Heart left ventricle (tissue), 16 donors: ENCODE measurements at regions not wholly inside any gene's neighbourhood (a gene's known extent, or its start where the extent isn't known, plus 50 kb on each side); places are given as distances from the start of the nearest gene placed in this dataset.

ENCODE experiments used
- ATAC-seq, 4 donors: fragments of 200-7000 bp; cut with Tn5 transposase; one replicate each; pipeline ENCODE4 v1.9.1; 2020 to 2022; ENCODE audit warnings: moderate library complexity in 4 of 4, mild to moderate bottlenecking in 3 of 4, moderate number of reproducible peaks in 1 of 4
- DNase-seq, 5 donors: peaks; one replicate each; pipeline ENCODE4 v3.0.0-alpha.2; 2020
- H3K27ac ChIP-seq, 12 donors: fragments of 200-600 bp; sonication (generic) in 4 of 12; one replicate each; pipeline versions ENCODE4 v1.5.0 to v1.8.0; 2016 to 2022; ENCODE audit warnings: mild to moderate bottlenecking in 2 of 12
- H3K27me3 ChIP-seq, 9 donors: fragments of 200-600 bp; sonication (generic) in 2 of 9; one replicate each; pipeline versions ENCODE4 v1.5.1 to v1.8.0; 2016 to 2022; ENCODE audit warnings: mild to moderate bottlenecking in 3 of 9
- H3K36me3 ChIP-seq, 9 donors: fragments of 200-600 bp; sonication (generic) in 2 of 9; one replicate each; pipeline versions ENCODE4 v1.5.0 to v1.8.0; 2018 to 2022; ENCODE audit warnings: mild to moderate bottlenecking in 2 of 9
- H3K4me1 ChIP-seq, 12 donors: fragments of 200-600 bp; sonication (generic) in 4 of 12; one replicate each; pipeline versions ENCODE4 v1.5.0 to v1.8.0; 2016 to 2022; ENCODE audit warnings: mild to moderate bottlenecking in 3 of 12
- H3K4me3 ChIP-seq, 12 donors: fragments of 200-600 bp; sonication (generic) in 4 of 12; one replicate each; pipeline versions ENCODE4 v1.5.0 to v1.8.0; 2017 to 2022; ENCODE audit warnings: mild to moderate bottlenecking in 9 of 12, moderate library complexity in 4 of 12
- H3K9me3 ChIP-seq, 12 donors: fragments of 200-600 bp; sonication (generic) in 4 of 12; one replicate each; pipeline versions ENCODE4 v1.5.0 to v1.8.0; 2016 to 2022; ENCODE audit warnings: mild to moderate bottlenecking in 1 of 12
- CTCF ChIP-seq, 12 donors: fragments of 200-600 bp; sonication (generic) in 4 of 12; IDR thresholded peaks; one replicate each; pipeline versions ENCODE4 v1.5.0 to v1.8.0; 2018 to 2022; ENCODE audit warnings: antibody characterized with exemption in 12 of 12, mild to moderate bottlenecking in 5 of 12
- POLR2A ChIP-seq, 2 donors: fragments of 450-650 bp; IDR thresholded peaks; one replicate each; pipeline ENCODE4 v1.6.1; 2017; ENCODE audit warnings: antibody characterized with exemption in 2 of 2, mild to moderate bottlenecking in 2 of 2, moderate library complexity in 2 of 2
- WGBS, 4 donors: extraction: QIAGEN DNeasy Blood & Tissue Kit in 2 of 4; methylation state at CpG; one replicate each; pipeline versions ENCODE4 v1.1.5 to v1.1.7; 2013 to 2018; 5-methylcytosine and 5-hydroxymethylcytosine counted together
- intact Hi-C, 10 donors: fragments of 100-400 bp; cut with DNase I; formaldehyde crosslinking; loops; one replicate each; pipeline versions ENCODE4 v1.11.1 to v1.14.2; 2022
- donor health status: ischemic (EF 13 %, LVEDD 7.1; RV severe dilation, severe dysfunction).
- donor health status: healthy with polysubstance abuse.
- donor health status: DM: no; HTN: yes; CAD: no.
- donor health status: DM: no; HTN: no; CAD: no.
- donor health status: ischemic (EF 25% LVEDD 6.9; RV normal size, moderate dysfunction).
- donor health status: ischemic (EF 25% LVEDD 5.7; RV mildly dilated, moderate dysfunction).
- donor health status: healthy.
- donor health status: DM: yes; HTN: yes; CAD: no.
- donor health status: ischemic (EF 35%, LVEDD 5.7; RV mildly dilated, moderate dysfunction).
- donor health status: nonischemic (EF 11% LVEDD 7.7; RV severe dilation, severe dysfunction).
- donor health status: DM: yes; HTN: yes; CAD: no.
- donor health status: PGD.
- donor health status: ischemic (EF 29% LVEDD 5.4; RV normal size, mild dysfunction).
- donor health status: nonischemic (EF 23%, LVEDD 6.1; RV moderate dilation, normal function).

GRCh38 chr12:3966376-3966775 is 93.2 kb upstream of the PARP11 start:
- Histone ChIP-seq H3K4me1 (peaks cover 0 to 12% (median 0%) of the 10 kb centered on the region in 12 donors), H3K36me3 (no peaks in the 10 kb centered on the region), H3K27me3 (peaks cover 0 to 4% (median 0%) of the 10 kb centered on the region in 9 donors), H3K27ac (no peak overlapping the region), H3K4me3 (no peak overlapping the region), H3K9me3 (no peaks in the 10 kb centered on the region)
- intact Hi-C loops: no loop called here
- TF ChIP-seq POLR2A (IDR thresholded peaks at IDR 0.05) (no peak), CTCF (IDR thresholded peaks at IDR 0.05) (no peak)
- no peak for DNase-seq
- ATAC-seq: no peak
- 74 to 76% (median 76%) methylated on average over 3 of the region's 3 CpGs for WGBS, 4 donors

- no peak overlapping the region for H3K27ac ChIP-seq
- no peak for DNase-seq
- no peak for ATAC-seq
- H3K4me3 ChIP-seq: no peak overlapping the region
- intact Hi-C loops: no loop called here
- H3K9me3 ChIP-seq: no peaks in the 10 kb centered on the region
- H3K36me3 ChIP-seq: no peaks in the 10 kb centered on the region
- 69 to 95% (median 79%) methylated on average over 3 of the region's 3 CpGs for WGBS, 4 donors
- H3K4me1 ChIP-seq: peaks cover 0 to 12% (median 0%) of the 10 kb centered on the region in 12 donors
- no peak for TF ChIP-seq POLR2A (IDR thresholded peaks at IDR 0.05)
- no peak for TF ChIP-seq CTCF (IDR thresholded peaks at IDR 0.05)
- peaks cover 0 to 4% (median 0%) of the 10 kb centered on the region in 9 donors for H3K27me3 ChIP-seq
These were observed 91.8 kb upstream of the PARP11 start for GRCh38 chr12:3965046-3965445.

- intact Hi-C loops: no loop called here
- TF ChIP-seq POLR2A (IDR thresholded peaks at IDR 0.05) (no peak), CTCF (IDR thresholded peaks at IDR 0.05) (peak; percentile 21 to 55 (median 36))
- H3K9me3 ChIP-seq: no peaks in the 10 kb centered on the region
- H3K36me3 ChIP-seq: no peaks in the 10 kb centered on the region
- peaks cover 0 to 4% (median 0%) of the 10 kb centered on the region in 9 donors for H3K27me3 ChIP-seq
- no peak overlapping the region for H3K27ac ChIP-seq
- WGBS, 4 donors: 41 to 49% (median 46%) methylated on average over 9 of the region's 9 CpGs
- H3K4me1 ChIP-seq: peaks cover 0 to 12% (median 0%) of the 10 kb centered on the region in 12 donors
- H3K4me3 ChIP-seq: no peak overlapping the region
- DNase-seq (no peak), ATAC-seq (peak in 2 of 4 donors; percentile 24 to 52)
These were observed 91.2 kb upstream of the PARP11 start for GRCh38 chr12:3964439-3964838.

- peaks cover 0 to 12% (median 0%) of the 10 kb centered on the region in 12 donors for H3K4me1 ChIP-seq
- intact Hi-C loops: no loop called here
- ATAC-seq (peak in 1 of 4 donors; percentile 38), DNase-seq (peak in 2 of 5 donors; percentile 32 to 51)
- 77 to 85% (median 78%) methylated on average over 8 of the region's 8 CpGs for WGBS, 4 donors
- no peaks in the 10 kb centered on the region for H3K36me3 ChIP-seq
- H3K27me3 ChIP-seq: peaks cover 0 to 3% (median 0%) of the 10 kb centered on the region in 9 donors
- TF ChIP-seq POLR2A (IDR thresholded peaks at IDR 0.05): no peak
- TF ChIP-seq CTCF (IDR thresholded peaks at IDR 0.05): peak in 2 of 12 donors; percentile 5 to 30
- H3K9me3 ChIP-seq: no peaks in the 10 kb centered on the region
- H3K4me3 ChIP-seq: no peak overlapping the region
- peak overlapping the region in 1 of 12 donors; percentile 32 for H3K27ac ChIP-seq
These were observed 89.7 kb upstream of the PARP11 start for GRCh38 chr12:3962631-3963483.
